ENCODE measurements at regions not wholly inside any gene's neighbourhood (a gene's known extent, or its start where the extent isn't known, plus 50 kb on each side); places are given as distances from the start of the nearest gene placed in this dataset.

GRCh38 chr6:167702241-167702827, 124.4 kb upstream of the AFDN start:
- TF ChIP-seq POLR2A (IDR thresholded peaks at IDR 0.05): no peak
- no peak for TF ChIP-seq CTCF (IDR thresholded peaks at IDR 0.05)

Measured in lower leg skin (tissue), 3 donors.